GM21423 (cell line): ENCODE measurements at regions not wholly inside any gene's neighbourhood (a gene's known extent, or its start where the extent isn't known, plus 50 kb on each side); places are given as distances from the start of the nearest gene placed in this dataset.
"Not testable (repeated sequence)": the region's sequence is repeated elsewhere in the genome, so short reads cannot be mapped to it uniquely, and the experiment has no call there.

Experiments
- ATAC-seq: cut with Tn5 transposase; IDR thresholded peaks from one replicate; pipeline ENCODE4 v1.9.1; 2021; ENCODE audit warnings: mild to moderate bottlenecking, moderate library complexity; ENCODE audit not compliant: unreplicated experiment

DNA sequence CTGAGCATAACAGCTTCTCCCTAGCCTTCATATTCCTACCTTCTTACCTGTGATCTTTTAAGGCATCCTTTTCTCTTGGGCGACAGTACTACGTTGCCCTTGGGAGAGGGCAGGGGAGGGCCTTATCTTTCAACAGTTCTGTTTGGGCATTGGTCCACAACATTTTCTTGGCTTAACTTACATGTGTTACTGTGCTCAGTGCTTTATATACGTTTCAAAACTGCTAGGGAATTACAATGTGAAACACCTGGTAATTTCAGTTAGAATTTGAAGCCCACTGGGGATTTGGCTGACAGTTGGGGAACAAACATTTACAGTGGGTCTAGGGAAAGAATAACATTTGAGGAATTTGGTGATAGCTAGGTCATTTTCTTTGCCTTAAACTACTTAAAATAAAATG, 667.1 kb downstream of the PRIM2 start:
- ATAC-seq = not testable (repeated sequence)

GRCh38 chr6:57985734-57986133, 668.3 kb downstream of the PRIM2 start:
- not testable (repeated sequence) for ATAC-seq

GRCh38 chr6:57986584-57986983, 669.2 kb downstream of the PRIM2 start:
- ATAC-seq = peak; percentile 100

GRCh38 chr6:57989520-57990080, 672.2 kb downstream of the PRIM2 start:
- ATAC-seq = not testable (repeated sequence)

DNA sequence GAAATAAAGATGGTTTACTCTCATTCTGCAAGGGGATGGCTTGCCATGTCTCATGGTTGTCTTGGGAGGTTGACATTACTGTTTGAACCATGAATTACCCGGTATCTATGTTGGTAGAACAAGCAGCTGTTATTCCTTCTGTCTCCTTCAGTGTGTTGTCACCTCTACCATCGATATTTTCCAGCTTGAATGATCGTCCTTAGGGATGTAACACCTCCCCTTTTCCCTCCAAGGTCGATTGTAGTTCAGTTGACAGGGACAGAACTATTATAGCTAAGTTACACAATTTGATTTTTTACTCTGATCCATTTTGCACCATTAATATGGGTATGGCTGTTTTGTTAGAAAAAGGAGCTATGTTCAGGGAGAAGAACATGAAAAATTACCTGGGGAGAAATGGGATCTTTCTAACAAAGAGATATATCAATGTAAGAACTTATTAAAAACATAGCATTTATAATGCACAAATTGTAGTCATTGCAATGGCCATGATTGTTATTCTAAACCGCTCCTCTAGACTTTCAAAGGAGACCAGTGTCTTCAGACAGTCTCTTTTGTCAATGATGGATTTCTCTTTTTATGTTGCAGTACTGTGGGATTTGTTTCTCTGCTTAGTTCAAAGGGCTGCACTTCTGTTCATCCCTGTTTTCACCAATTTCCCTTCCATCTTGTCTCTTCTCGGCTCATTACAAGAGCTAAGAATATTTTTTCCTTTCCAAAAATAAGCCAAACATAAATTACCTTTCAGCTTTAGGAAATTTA, 681.6 kb downstream of the PRIM2 start:
- not testable (repeated sequence) for ATAC-seq

DNA sequence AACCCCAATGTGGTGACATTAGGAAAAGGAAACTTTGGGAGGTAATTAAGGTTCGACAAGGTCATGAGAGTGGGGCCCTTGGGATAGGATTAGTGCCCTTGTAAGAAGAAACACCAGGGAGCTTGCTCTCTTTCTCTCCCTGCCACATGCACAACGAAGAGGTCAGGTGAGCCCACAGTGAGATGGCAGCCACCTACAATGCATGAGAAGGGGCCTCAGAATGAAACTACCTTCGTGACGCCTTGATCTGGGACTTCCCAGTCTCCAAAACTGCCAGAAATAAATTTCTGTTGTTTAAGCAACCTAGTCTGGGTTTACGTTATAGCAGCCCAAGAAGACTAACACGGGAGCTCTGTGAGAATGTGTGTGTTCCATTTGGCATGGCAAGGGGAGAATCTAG, 682.8 kb downstream of the PRIM2 start:
- not testable (repeated sequence) for ATAC-seq

DNA sequence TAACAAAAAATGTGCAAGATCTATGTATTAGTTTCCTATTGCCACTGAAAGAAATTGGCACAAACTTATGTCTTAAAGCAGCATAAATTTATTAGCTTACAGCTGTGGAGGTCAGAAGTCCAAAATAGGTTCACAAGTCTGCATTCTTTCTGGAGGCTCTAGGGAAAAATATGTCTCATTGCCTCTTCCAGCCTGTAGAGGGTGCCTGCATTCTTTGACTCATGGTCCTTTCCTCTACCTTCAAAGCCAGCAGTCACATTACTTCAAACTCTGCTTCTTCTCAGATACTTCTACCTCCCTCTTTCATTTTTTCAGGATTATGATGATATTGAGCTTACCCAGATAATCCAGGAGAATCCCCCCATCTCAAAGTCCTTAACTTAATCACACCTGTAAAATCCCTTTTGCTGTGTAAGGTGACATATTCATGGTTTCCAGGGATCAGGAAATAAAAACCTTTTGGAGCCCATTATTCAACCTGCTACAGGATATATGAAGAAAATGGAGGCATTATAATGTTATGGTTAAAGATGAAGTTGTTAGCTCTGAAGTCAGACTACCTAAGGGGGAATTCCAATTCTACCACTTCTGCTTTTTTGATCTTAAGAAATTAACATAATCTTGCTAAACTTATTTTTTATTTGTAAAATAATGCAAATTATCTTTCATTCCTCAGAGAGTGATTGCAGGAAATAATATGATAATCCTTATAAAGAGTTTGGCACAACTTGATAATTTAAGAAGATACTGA, 686.2 kb downstream of the PRIM2 start:
- not testable (repeated sequence) for ATAC-seq

DNA sequence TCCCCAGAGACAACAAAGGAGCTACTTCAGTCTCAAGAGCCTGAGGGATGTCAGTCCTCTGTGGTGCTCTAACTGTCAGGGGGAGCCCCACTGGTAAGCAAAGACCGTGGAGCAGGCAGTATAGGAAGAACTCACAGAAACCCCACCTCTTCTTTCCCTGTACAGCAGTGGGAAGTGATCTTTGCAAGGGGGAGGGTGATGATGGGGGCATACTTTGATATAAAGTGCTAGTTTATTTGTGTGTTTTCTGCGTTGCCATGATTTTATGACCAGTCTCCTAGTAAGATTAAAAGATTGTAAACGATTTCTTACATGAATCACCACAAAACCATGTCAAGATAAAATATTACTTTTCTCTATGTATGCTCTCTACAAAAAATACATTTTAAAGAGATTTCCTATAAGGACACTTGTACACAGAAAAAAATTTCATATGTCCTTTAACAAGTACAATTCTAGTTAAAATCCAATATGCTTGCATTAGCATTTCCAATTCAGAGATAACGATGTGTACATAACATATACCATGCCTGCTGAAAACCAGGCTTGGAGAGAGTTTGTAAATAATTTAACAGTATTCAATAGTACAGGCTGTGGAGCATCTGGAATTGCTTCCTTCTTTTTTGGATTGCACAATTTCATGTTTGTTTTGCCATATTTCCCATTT, 690.0 kb downstream of the PRIM2 start:
- not testable (repeated sequence) for ATAC-seq

GRCh38 chr6:58008001-58008335, 690.5 kb downstream of the PRIM2 start:
- not testable (repeated sequence) for ATAC-seq

DNA sequence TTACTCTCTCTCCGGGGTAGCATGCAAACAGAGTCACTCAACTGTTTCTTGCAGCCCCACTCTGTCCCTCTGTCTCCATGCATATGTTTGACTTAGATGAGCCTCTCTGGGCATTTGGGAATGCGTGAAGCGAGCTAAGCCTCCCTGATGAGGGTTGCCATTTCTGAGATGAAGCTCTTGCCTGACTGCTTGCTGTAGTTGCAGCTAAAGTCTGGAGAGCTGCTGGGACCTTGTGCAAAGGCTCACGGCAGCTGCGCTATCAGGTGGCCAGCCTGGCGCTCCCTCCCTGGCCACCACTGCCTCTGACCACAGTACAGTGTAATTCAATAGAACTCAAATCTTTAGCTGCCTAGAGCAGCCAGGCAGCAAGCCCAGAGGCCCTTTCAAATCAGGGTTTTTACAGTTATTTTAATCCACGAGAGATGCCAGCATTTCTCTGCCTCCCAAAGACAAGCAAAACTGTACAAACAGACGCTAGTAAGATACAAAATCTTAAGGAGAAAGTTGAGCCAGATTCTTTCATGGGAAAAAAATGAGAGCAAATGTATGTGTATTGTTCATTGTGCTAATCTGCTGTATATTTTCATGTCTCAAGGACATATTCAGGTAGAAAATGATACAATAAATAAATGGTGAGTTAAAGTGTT, 694.6 kb downstream of the PRIM2 start:
- not testable (repeated sequence) for ATAC-seq

GRCh38 chr6:58016614-58017013, 699.2 kb downstream of the PRIM2 start:
- not testable (repeated sequence) for ATAC-seq

DNA sequence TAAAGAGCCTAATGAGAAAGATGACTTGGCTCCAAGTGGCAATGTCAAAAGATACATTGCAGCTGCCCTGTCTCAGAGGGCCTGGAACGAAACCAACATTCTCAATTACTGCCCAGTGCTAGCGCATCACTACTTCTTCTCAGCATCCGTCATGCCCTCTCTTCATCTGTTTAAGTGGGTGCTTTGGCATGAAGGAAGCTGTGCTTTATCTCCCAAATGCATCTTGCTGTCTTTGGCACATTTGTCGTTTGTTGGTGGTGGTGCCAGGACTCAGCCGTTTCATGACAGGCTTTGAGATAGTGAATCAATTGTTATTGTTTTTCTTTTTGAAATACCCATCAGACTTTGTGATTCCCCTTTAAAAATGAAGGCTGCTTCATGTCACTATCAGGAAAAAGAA, 710.8 kb downstream of the PRIM2 start:
- not testable (repeated sequence) for ATAC-seq

DNA sequence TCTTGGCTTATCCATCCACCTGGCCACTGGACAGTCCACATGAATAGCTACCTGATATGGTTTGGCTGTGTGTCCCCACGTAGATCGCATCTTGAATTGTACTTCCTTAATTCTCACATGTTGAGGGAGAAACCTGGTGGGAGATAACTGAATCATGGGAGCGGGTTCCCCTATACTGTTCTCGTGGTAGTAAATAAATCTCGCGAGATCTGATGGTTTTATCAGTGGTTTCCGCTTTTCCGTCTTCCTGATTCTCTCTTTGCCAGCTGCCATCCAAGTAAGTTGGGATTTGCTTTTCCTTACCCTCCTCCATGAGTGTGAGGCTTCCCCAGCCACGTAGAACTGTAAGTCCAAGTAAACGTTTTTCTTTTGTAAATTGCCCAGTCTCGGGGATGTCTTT, 720.8 kb downstream of the PRIM2 start:
- not testable (repeated sequence) for ATAC-seq

GRCh38 chr6:58046584-58046983, 729.2 kb downstream of the PRIM2 start:
- not testable (repeated sequence) for ATAC-seq

GRCh38 chr6:58047389-58047788, 730.0 kb downstream of the PRIM2 start:
- not testable (repeated sequence) for ATAC-seq

DNA sequence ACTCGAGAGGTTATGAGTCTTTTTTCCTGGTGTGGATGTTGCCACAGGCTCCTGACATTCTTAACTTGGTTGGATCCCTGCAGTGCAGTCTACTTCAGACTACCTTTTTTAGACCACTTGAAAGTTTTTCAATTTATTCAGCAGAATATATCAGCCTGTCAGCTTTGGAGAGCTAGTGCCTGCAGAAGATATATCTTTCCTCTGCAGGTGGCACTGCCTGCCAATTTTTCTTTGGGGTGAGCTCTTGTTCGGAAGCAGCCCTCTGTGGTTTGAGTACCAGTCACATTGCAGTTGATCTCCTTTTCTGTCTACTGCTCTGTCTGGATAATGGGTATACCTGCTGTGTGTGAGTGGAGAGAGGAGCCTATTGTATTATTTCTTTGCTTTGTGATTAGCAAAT, 730.4 kb downstream of the PRIM2 start:
- ATAC-seq = not testable (repeated sequence)

DNA sequence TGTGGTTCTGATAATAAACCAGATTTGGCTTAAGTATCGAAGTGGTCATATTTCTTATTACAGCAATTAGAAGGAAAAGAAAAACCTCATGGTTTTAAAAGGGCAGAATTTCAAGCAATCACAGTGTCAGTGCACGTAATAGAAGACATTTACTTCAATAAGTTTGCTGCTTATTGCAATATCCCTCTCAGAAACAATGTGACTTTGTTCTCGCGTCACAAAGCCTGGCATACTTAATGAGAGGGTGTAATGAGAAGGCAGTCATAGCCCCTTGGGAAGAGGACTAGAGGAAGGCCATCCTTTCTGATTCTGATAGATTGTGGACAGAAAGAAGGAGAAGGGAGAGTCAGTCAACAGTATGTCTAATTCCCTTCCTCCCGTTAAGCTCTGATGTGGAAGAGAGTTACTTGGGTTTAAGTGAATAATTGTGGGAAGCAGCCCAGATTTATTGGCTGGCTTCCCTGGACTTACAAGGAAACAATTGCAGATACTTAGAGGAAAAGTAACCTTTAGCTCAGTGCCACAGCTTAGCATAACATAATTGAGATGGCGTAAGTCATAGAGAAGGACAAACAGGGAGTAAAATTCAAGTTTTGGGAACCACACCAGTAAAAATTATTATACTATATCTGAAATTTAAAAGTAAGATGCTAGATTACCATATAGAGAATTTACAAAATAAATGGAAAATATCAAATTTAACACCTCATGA, 738.2 kb downstream of the PRIM2 start:
- not testable (repeated sequence) for ATAC-seq

DNA sequence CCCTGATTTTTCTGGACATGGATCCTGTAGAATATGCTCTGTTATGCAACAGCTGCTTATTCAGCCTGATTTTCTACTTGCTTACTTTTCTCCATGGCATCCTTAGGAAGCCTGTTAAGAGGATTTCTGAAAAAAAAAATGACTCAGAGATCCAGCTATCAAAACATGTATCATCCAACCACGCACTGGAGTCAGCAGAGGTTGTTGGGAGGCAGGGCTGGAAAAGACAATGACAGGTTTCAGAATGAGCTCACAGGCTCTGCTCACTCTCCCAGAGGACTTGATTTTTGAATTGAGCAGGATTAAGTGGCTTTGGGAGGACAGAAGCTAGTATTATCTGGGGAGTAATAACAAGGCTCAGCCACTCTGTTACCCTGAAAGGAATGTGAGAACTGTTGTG, 742.3 kb downstream of the PRIM2 start:
- ATAC-seq = not testable (repeated sequence)

- not testable (repeated sequence) for ATAC-seq
These were observed 746.1 kb downstream of the PRIM2 start for GRCh38 chr6:58063542-58063941.

- ATAC-seq = not testable (repeated sequence)
These were observed 750.6 kb downstream of the PRIM2 start for GRCh38 chr6:58067867-58068548.
